Naive B cell (primary cell): ENCODE measurements at regions not wholly inside any gene's neighbourhood (a gene's known extent, or its start where the extent isn't known, plus 50 kb on each side); places are given as distances from the start of the nearest gene placed in this dataset.
A peak's percentile ranks its signal among the peaks of the same experiment; 100 is the strongest.
"Not testable (repeated sequence)": the region's sequence is repeated elsewhere in the genome, so short reads cannot be mapped to it uniquely, and the experiment has no call there.

Experiments
- ATAC-seq, 2 donors: fragments of 150-1000 bp; cut with Tn5 transposase; 2 replicates each; pipeline ENCODE4 v1.10.0; 2021; ENCODE audit warnings: low read depth in 2 of 2, mild to moderate bottlenecking in 2 of 2, moderate library complexity in 2 of 2
- DNase-seq: peaks from one replicate; pipeline ENCODE4 v3.0.0; 2022
- H3K27ac Mint-ChIP-seq, 6 donors: one replicate each; pipeline ENCODE4 v1.8.0; 2020 to 2022; ENCODE audit warnings: mild to moderate bottlenecking in 6 of 6, mixed read lengths in 6 of 6, moderate library complexity in 5 of 6, inconsistent platforms in 2 of 6
- H3K27me3 Mint-ChIP-seq, 3 donors: one replicate each; pipeline ENCODE4 v1.8.0; 2021 to 2022; ENCODE audit warnings: mixed read lengths in 3 of 3, mild to moderate bottlenecking in 1 of 3
- H3K36me3 Mint-ChIP-seq, 2 donors: one replicate each; pipeline ENCODE4 v1.8.0; 2020 to 2022; ENCODE audit warnings: mixed read lengths in 2 of 2, inconsistent platforms in 1 of 2, mild to moderate bottlenecking in 1 of 2
- H3K4me1 Mint-ChIP-seq, 3 donors: one replicate each; pipeline ENCODE4 v1.8.0; 2020 to 2022; ENCODE audit warnings: mixed read lengths in 3 of 3, inconsistent platforms in 1 of 3, mild to moderate bottlenecking in 1 of 3, moderate library complexity in 1 of 3
- H3K4me3 Mint-ChIP-seq, 8 donors: one replicate each; pipeline ENCODE4 v1.8.0; 2020 to 2022; ENCODE audit warnings: mild to moderate bottlenecking in 8 of 8, mixed read lengths in 8 of 8, moderate library complexity in 8 of 8, inconsistent platforms in 2 of 8
- H3K9me3 Mint-ChIP-seq, 7 donors: one replicate each; pipeline ENCODE4 v1.8.0; 2020 to 2022; ENCODE audit warnings: mixed read lengths in 7 of 7, mild to moderate bottlenecking in 5 of 7, inconsistent platforms in 2 of 7, moderate library complexity in 1 of 7

GRCh38 chr3:33941804-33942203 is 143.4 kb downstream of the PDCD6IP start:
- Mint-ChIP-seq H3K27ac (no peak overlapping the region), H3K4me3 (no peak overlapping the region), H3K9me3 (peaks cover 0 to 3% (median 0%) of the 10 kb centered on the region in 7 donors), H3K36me3 (no peaks in the 10 kb centered on the region), H3K4me1 (no peaks in the 10 kb centered on the region), H3K27me3 (peaks cover 0 to 8% (median 0%) of the 10 kb centered on the region in 3 donors)
- no peak for DNase-seq
- no peak for ATAC-seq

DNA sequence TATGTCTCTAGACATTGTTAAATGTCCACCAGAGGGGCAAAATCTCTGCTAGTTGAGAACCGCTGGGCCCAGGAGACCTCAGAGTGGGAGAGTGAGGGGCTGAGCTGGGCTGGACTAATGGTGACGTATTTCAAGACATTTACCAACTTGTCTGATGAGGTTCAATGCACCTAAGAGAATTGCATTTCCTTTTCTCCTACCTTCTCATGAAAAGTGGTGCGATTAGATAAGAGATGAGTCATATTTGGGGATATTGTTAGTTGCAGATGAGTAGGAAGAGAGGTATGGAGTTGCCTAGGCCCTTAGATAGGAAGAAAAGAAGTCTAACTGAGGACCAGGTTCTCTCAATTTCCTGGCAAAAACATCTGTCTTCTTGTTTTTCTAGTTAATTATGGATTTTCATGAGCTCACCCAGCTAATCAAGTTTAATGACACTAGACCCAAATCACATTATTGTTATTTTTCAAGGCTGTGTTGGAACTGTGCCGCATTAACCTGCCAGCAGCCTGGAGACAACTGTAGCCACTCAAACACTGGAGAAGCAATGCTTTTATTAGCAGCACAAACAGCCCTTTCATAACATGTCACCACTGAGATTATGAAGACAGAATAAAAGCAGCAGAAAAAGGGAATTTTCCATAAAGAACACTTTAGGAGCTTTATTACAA is 144.2 kb downstream of the PDCD6IP start:
- Mint-ChIP-seq H3K27ac (no peak overlapping the region), H3K4me1 (no peaks in the 10 kb centered on the region), H3K27me3 (peaks cover 0 to 8% (median 0%) of the 10 kb centered on the region in 3 donors), H3K4me3 (no peak overlapping the region), H3K36me3 (no peaks in the 10 kb centered on the region), H3K9me3 (peaks cover 0 to 3% (median 0%) of the 10 kb centered on the region in 7 donors)
- DNase-seq (no peak), ATAC-seq (no peak)

DNA sequence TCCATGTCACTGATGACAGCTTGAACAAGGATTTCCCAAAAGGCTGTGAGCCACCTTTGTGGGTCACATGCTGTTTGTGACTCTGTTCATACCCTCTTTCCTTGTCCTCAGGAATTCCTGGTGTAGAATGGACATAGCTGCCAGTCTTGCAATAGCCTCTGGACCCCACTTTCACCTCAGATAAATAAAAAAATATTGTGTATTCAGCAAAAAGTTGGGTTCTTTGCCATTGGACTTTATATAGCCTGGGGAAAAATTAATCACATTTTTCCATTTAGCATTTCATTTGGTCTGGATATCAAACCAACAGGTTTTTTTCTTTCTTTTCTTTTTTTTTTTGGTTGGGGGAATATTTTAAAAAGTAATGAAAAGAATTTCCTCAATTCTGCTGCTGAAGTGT is 144.8 kb downstream of the PDCD6IP start:
- peaks cover 0 to 8% (median 0%) of the 10 kb centered on the region in 3 donors for H3K27me3 Mint-ChIP-seq
- no peaks in the 10 kb centered on the region for H3K4me1 Mint-ChIP-seq
- no peak overlapping the region for H3K27ac Mint-ChIP-seq
- H3K9me3 Mint-ChIP-seq, result peaks cover 0 to 3% (median 0%) of the 10 kb centered on the region in 7 donors
- no peak for ATAC-seq
- no peak for DNase-seq
- H3K4me3 Mint-ChIP-seq, result no peak overlapping the region
- H3K36me3 Mint-ChIP-seq, result no peaks in the 10 kb centered on the region

GRCh38 chr3:33946612-33947011 is 148.2 kb downstream of the PDCD6IP start:
- not testable (repeated sequence) for H3K27ac Mint-ChIP-seq, DNase-seq, H3K27me3 Mint-ChIP-seq, H3K4me1 Mint-ChIP-seq, H3K4me3 Mint-ChIP-seq, H3K36me3 Mint-ChIP-seq, H3K9me3 Mint-ChIP-seq, ATAC-seq

- ATAC-seq (no peak), DNase-seq (no peak)
- H3K36me3 Mint-ChIP-seq, result no peaks in the 10 kb centered on the region
- no peak overlapping the region for H3K4me3 Mint-ChIP-seq
- peaks cover 0 to 5% (median 0%) of the 10 kb centered on the region in 3 donors for H3K27me3 Mint-ChIP-seq
- no peak overlapping the region for H3K27ac Mint-ChIP-seq
- peaks cover 0 to 3% (median 0%) of the 10 kb centered on the region in 7 donors for H3K9me3 Mint-ChIP-seq
- H3K4me1 Mint-ChIP-seq, result no peaks in the 10 kb centered on the region
These were observed 149.1 kb downstream of the PDCD6IP start for GRCh38 chr3:33947272-33948195.

DNA sequence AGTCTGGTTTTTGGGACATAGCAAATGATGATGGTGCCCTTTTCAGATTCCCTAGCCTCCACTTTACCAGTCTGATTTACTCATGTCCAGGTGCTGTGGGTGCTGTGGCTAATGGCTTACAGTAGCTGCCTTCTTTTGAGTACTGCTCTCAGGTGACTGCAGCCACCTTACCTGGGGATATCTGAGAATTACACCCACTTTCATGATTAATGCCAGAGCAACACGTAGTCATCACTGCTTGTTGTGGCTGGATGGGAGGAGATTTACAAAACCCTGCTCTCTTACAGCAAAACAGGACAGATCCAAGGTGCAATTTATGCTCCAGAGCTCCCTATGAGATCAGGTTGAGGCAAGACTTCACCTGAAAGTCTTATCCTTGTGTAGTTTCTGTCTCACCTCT is 150.6 kb downstream of the PDCD6IP start:
- no peak overlapping the region for H3K4me3 Mint-ChIP-seq
- H3K27me3 Mint-ChIP-seq, result peaks cover 0 to 5% (median 0%) of the 10 kb centered on the region in 3 donors
- no peaks in the 10 kb centered on the region for H3K36me3 Mint-ChIP-seq
- H3K4me1 Mint-ChIP-seq, result no peaks in the 10 kb centered on the region
- DNase-seq, result no peak
- ATAC-seq, result no peak
- peaks cover 0 to 3% (median 0%) of the 10 kb centered on the region in 7 donors for H3K9me3 Mint-ChIP-seq
- no peak overlapping the region for H3K27ac Mint-ChIP-seq

DNA sequence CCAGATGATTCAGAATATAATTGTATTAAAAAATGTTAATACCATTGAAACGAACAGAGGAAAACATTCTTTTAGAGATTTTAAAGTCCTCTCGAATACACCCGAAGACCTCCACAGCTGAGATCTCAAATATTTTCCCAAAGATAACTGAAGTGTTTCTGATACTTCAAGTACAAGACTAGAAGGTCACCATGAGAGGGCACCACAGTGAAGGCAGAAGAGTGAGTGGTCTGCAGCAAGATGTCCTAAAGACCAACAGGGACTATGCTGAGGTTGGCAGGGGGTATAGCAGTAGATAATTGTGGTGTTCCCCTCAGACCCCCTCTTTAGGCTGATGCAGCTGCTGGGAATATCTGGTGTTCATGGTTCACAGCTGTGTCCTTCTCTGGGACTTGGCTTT is 156.5 kb downstream of the PDCD6IP start:
- Mint-ChIP-seq H3K4me1 (no peaks in the 10 kb centered on the region), H3K9me3 (peaks cover 0 to 3% (median 0%) of the 10 kb centered on the region in 7 donors), H3K4me3 (no peak overlapping the region), H3K27me3 (peaks cover 0 to 10% (median 6%) of the 10 kb centered on the region in 3 donors), H3K27ac (no peak overlapping the region), H3K36me3 (no peaks in the 10 kb centered on the region)
- no peak for ATAC-seq
- DNase-seq, result no peak

GRCh38 chr3:33956206-33956605 is 157.8 kb downstream of the PDCD6IP start:
- ATAC-seq (no peak), DNase-seq (no peak)
- Mint-ChIP-seq H3K9me3 (peaks cover 0 to 3% (median 0%) of the 10 kb centered on the region in 7 donors), H3K4me1 (no peaks in the 10 kb centered on the region), H3K36me3 (no peaks in the 10 kb centered on the region), H3K27me3 (peaks cover 0 to 10% (median 6%) of the 10 kb centered on the region in 3 donors), H3K27ac (peak overlapping the region in 2 of 6 donors; percentile 29 to 75), H3K4me3 (no peak overlapping the region)

- peak overlapping the region in 1 of 6 donors; percentile 29 for H3K27ac Mint-ChIP-seq
- DNase-seq (no peak), ATAC-seq (no peak)
- H3K36me3 Mint-ChIP-seq, result no peaks in the 10 kb centered on the region
- H3K9me3 Mint-ChIP-seq, result peaks cover 0 to 3% (median 0%) of the 10 kb centered on the region in 7 donors
- H3K4me3 Mint-ChIP-seq, result no peak overlapping the region
- peaks cover 0 to 6% (median 6%) of the 10 kb centered on the region in 3 donors for H3K27me3 Mint-ChIP-seq
- no peaks in the 10 kb centered on the region for H3K4me1 Mint-ChIP-seq
These were observed 158.3 kb downstream of the PDCD6IP start for GRCh38 chr3:33956776-33957175.

GRCh38 chr3:33957176-33957575 is 158.7 kb downstream of the PDCD6IP start:
- Mint-ChIP-seq H3K27ac (no peak overlapping the region), H3K36me3 (no peaks in the 10 kb centered on the region), H3K4me3 (no peak overlapping the region)

DNA sequence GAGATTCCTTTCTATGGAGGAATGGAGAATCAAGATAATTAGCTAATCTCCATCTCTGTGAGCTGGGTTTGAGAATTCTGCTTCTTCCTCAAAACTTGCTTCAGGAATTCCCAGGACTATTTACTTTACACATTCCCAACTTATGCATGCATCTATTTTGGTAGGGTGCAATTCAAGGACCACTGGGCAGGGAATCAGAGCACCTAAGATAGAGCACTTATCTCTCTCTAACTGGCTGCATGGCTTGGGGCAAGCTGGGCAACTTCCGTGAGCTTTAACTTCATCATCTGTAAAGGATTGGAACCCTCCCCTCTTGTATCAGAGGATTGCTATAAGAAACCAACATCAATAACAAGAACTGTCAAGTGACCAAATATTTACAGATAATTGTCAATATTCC is 160.2 kb downstream of the PDCD6IP start:
- H3K4me3 Mint-ChIP-seq, result no peak overlapping the region
- no peak for ATAC-seq
- no peaks in the 10 kb centered on the region for H3K36me3 Mint-ChIP-seq
- DNase-seq, result no peak
- H3K9me3 Mint-ChIP-seq, result peaks cover 0 to 3% (median 0%) of the 10 kb centered on the region in 7 donors
- H3K4me1 Mint-ChIP-seq, result no peaks in the 10 kb centered on the region
- H3K27ac Mint-ChIP-seq, result no peak overlapping the region
- peaks cover 0 to 6% (median 5%) of the 10 kb centered on the region in 3 donors for H3K27me3 Mint-ChIP-seq

More at GRCh38 chr3:33957176-33957575, 158.7 kb downstream of the PDCD6IP start:
- no peak for ATAC-seq
- Mint-ChIP-seq H3K9me3 (peaks cover 0 to 3% (median 0%) of the 10 kb centered on the region in 7 donors), H3K4me1 (no peaks in the 10 kb centered on the region), H3K27me3 (peaks cover 0 to 6% (median 5%) of the 10 kb centered on the region in 3 donors)
- no peak for DNase-seq

DNA sequence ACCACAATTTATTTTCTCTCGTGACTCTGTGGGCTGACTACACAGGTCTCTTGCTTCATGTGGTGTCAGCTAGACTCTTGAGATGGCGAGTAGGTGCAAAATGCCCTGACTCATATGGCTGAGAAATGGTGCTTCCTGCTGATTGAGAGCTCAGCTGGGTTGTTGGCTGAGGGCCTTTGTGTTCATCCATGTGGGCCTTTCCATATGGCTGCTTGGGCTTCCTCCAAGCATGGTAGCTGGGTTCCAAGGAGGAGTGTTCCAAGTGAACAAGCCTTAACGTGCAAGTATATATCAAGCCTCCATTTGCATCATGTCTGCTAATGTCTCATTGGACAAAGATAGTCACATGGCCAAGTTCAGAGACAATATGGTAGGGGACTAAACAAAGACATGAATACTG is 164.0 kb downstream of the PDCD6IP start:
- no peak for DNase-seq
- Mint-ChIP-seq H3K9me3 (peaks cover 0 to 7% (median under 1%) of the 10 kb centered on the region in 7 donors), H3K36me3 (no peaks in the 10 kb centered on the region), H3K4me3 (no peak overlapping the region), H3K4me1 (no peaks in the 10 kb centered on the region), H3K27me3 (peaks cover 0 to 6% (median 5%) of the 10 kb centered on the region in 3 donors), H3K27ac (no peak overlapping the region)
- ATAC-seq, result no peak

GRCh38 chr3:33970180-33970579 is 171.8 kb downstream of the PDCD6IP start:
- Mint-ChIP-seq H3K27me3 (peaks cover 7 to 18% (median 17%) of the 10 kb centered on the region in 3 donors), H3K27ac (peak overlapping the region in 1 of 6 donors; percentile 20), H3K9me3 (peaks cover 6 to 22% (median 9%) of the 10 kb centered on the region in 7 donors)
- not testable (repeated sequence) for ATAC-seq, DNase-seq, H3K4me1 Mint-ChIP-seq, H3K4me3 Mint-ChIP-seq, H3K36me3 Mint-ChIP-seq
